ENCODE measurements at regions not wholly inside any gene's neighbourhood (a gene's known extent, or its start where the extent isn't known, plus 50 kb on each side); places are given as distances from the start of the nearest gene placed in this dataset.
A peak's percentile ranks its signal among the peaks of the same experiment; 100 is the strongest.
"Not testable (repeated sequence)": the region's sequence is repeated elsewhere in the genome, so short reads cannot be mapped to it uniquely, and the experiment has no call there.

- no peak for DNase-seq (ENCODE audit: low read depth)
Observed at GRCh38 chr1:184820218-184820750, 65.6 kb upstream of the EDEM3 start.

- no peak for DNase-seq (ENCODE audit: low read depth)
Observed at GRCh38 chr1:184818646-184819045, 64.0 kb upstream of the EDEM3 start.

GRCh38 chr1:184817003-184817402 lies 62.3 kb upstream of the EDEM3 start:
- not testable (repeated sequence) for DNase-seq (ENCODE audit: low read depth)

- no peak for DNase-seq (ENCODE audit: low read depth)
Observed at GRCh38 chr1:184813528-184814089, 59.0 kb upstream of the EDEM3 start.

GRCh38 chr1:184811439-184812111 lies 56.9 kb upstream of the EDEM3 start:
- DNase-seq (ENCODE audit: low read depth), result no peak

- DNase-seq (ENCODE audit: low read depth), result no peak
Observed at GRCh38 chr1:184810735-184811343, 56.2 kb upstream of the EDEM3 start.

GRCh38 chr1:184806296-184806721 lies 51.7 kb upstream of the EDEM3 start:
- no peak for DNase-seq (ENCODE audit: low read depth)

GRCh38 chr1:184805667-184806295 lies 51.1 kb upstream of the EDEM3 start:
- peak; percentile 82 for DNase-seq (ENCODE audit: low read depth)
